HCT116 (cell line): ENCODE measurements at regions not wholly inside any gene's neighbourhood (a gene's known extent, or its start where the extent isn't known, plus 50 kb on each side); places are given as distances from the start of the nearest gene placed in this dataset.

Experiments used
- ATAC-seq: fragments of 200-7000 bp; cut with Tn5 transposase; 2 replicates; pipeline ENCODE4 v1.9.1; 2020; ENCODE audit warnings: mild to moderate bottlenecking, moderate library complexity
- BruUV-seq: library from RNA; stranded (reverse); fragments of 400-500 nt; replicated peaks from 2 replicates; lab custom pipeline; 2021; lab: Mats Ljungman, UMichigan
- CTCF ChIA-PET: fragments of 300-600 bp; sonication (Branson Sonifier 250); formaldehyde crosslinking; loops from one replicate; lab custom pipeline; 2021; ENCODE audit warnings: antibody characterized with exemption; lab: Charles Lee
- POLR2A ChIA-PET: fragments of 300-600, 350-600 bp; sonication (Branson Sonifier 250); formaldehyde crosslinking; loops from one replicate; lab custom pipeline; 2021; ENCODE audit warnings: antibody characterized with exemption; lab: Charles Lee
- RAD21 ChIA-PET, 2 experiments: fragments of 300-600 bp; sonication (Branson Sonifier 250); formaldehyde crosslinking; loops; one replicate each; lab custom pipeline; 2023; ENCODE audit warnings: low total read pairs in 2 of 2; ENCODE audit not compliant: uncharacterized antibody in 2 of 2, unreplicated experiment in 2 of 2, low non-redundant PET in 1 of 2; lab: Charles Lee
- DNase-seq: peaks from one replicate; pipeline ENCODE4 v3.0.0-alpha.2; 2010; ENCODE audit warnings: low read depth, low spot score
- H2AFZ ChIP-seq: fragments of 200-600 bp; shearing (Covaris generic), sonication (generic); 2 replicates; pipeline ENCODE4 v1.6.1; 2017; ENCODE audit warnings: low read depth, mixed run types, mixed read lengths, antibody characterized with exemption, low read length; ENCODE audit not compliant: poor library complexity, severe bottlenecking
- H3K27ac ChIP-seq: 2 replicates; pipeline ENCODE4 v1.5.1; 2012; ENCODE audit warnings: low read depth, low read length
- H3K27me3 ChIP-seq: fragments of 200-600 bp; sonication (generic); 2 replicates; pipeline ENCODE4 v1.6.1; 2016; ENCODE audit warnings: mixed run types, low read length, mixed read lengths; ENCODE audit not compliant: insufficient read depth
- H3K36me3 ChIP-seq, 2 experiments: fragments of 200-500 bp in 1 of 2; fragments of 200-600 bp in 1 of 2; sonication (Bioruptor generic) in 1 of 2; sonication (generic) in 1 of 2; 2 replicates each; pipeline versions ENCODE4 v1.5.1 to v1.6.1; 2014 to 2016; ENCODE audit warnings: low read length in 2 of 2, inconsistent platforms in 1 of 2, mixed read lengths in 1 of 2, mixed run types in 1 of 2; ENCODE audit not compliant: insufficient read depth in 2 of 2, control insufficient read depth in 1 of 2
- H3K4me1 ChIP-seq, 2 experiments: fragments of 200-600 bp in 1 of 2; sonication (generic) in 1 of 2; 2 replicates each; pipeline versions ENCODE4 v1.5.1 to v1.6.1; 2012 to 2017; ENCODE audit warnings: low read length in 2 of 2, inconsistent platforms in 1 of 2, mild to moderate bottlenecking in 1 of 2, mixed read lengths in 1 of 2, mixed run types in 1 of 2, moderate library complexity in 1 of 2; ENCODE audit not compliant: insufficient read depth in 2 of 2, control insufficient read depth in 1 of 2
- H3K4me2 ChIP-seq: fragments of 200-600 bp; sonication (generic); 2 replicates; pipeline ENCODE4 v1.6.1; 2017; ENCODE audit warnings: mixed run types, low read length, mixed read lengths
- H3K4me3 ChIP-seq, 2 experiments: fragments of 200-600 bp in 1 of 2; sonication (generic) in 1 of 2; replicated peaks in 1 of 2; 2 replicates each; pipeline ENCODE4 v1.5.1; 2011 to 2016; ENCODE audit warnings: low read length in 2 of 2, control low read depth in 1 of 2, low read depth in 1 of 2, mild to moderate bottlenecking in 1 of 2, mixed read lengths in 1 of 2, mixed run types in 1 of 2
- H3K79me2 ChIP-seq: fragments of 200-600 bp; sonication (generic); 2 replicates; pipeline ENCODE4 v1.6.1; 2017; ENCODE audit warnings: mild to moderate bottlenecking, mixed run types, low read length, moderate library complexity, mixed read lengths; ENCODE audit not compliant: insufficient read depth
- H3K9ac ChIP-seq: fragments of 200-600 bp; sonication (generic); 2 replicates; pipeline ENCODE4 v1.6.1; 2016; ENCODE audit warnings: low read length, mixed read lengths
- H3K9me2 ChIP-seq: fragments of 200-600 bp; sonication (generic), shearing (Covaris generic); 2 replicates; pipeline ENCODE4 v1.6.1; 2017; ENCODE audit warnings: mixed run types, mild to moderate bottlenecking, moderate library complexity; ENCODE audit not compliant: insufficient read depth
- H3K9me3 ChIP-seq, 2 experiments: fragments of 200-500 bp in 1 of 2; fragments of 200-600 bp in 1 of 2; sonication (Bioruptor generic) in 1 of 2; sonication (generic) in 1 of 2; 2 replicates each; pipeline ENCODE4 v1.6.1; 2014 to 2017; ENCODE audit warnings: low read length in 2 of 2, mixed read lengths in 2 of 2, inconsistent platforms in 1 of 2, low read depth in 1 of 2, mild to moderate bottlenecking in 1 of 2, mixed run types in 1 of 2, moderate library complexity in 1 of 2; ENCODE audit not compliant: control insufficient read depth in 1 of 2, insufficient read depth in 1 of 2
- H4K20me1 ChIP-seq: fragments of 200-600 bp; sonication (generic), shearing (Covaris generic); 2 replicates; pipeline ENCODE4 v1.6.1; 2017; ENCODE audit warnings: mixed run types, mild to moderate bottlenecking, moderate library complexity; ENCODE audit not compliant: insufficient read depth
- CBX3 ChIP-seq: IDR thresholded peaks from 2 replicates; pipeline ENCODE4 v1.6.1; 2012; ENCODE audit warnings: low read depth
- CEBPB ChIP-seq: IDR thresholded peaks from 2 replicates; pipeline ENCODE4 v1.6.1; 2012; ENCODE audit warnings: low read depth
- CTCF ChIP-seq, 3 experiments: fragments of 200-600 bp in 1 of 3; sonication (generic) in 1 of 3; IDR thresholded peaks in 2 of 3; conservative IDR thresholded peaks in 1 of 3; 2 replicates each; pipeline ENCODE4 v1.5.1; 2012 to 2017; ENCODE audit warnings: low read depth in 2 of 3, low read length in 2 of 3, antibody characterized with exemption in 1 of 3, borderline replicate concordance in 1 of 3, control low read depth in 1 of 3, mild to moderate bottlenecking in 1 of 3, mixed read lengths in 1 of 3, mixed run types in 1 of 3, moderate library complexity in 1 of 3; ENCODE audit not compliant: insufficient read depth in 1 of 3
- ELF1 ChIP-seq: IDR thresholded peaks from 2 replicates; pipeline ENCODE4 v1.6.1; 2012; ENCODE audit warnings: low read depth, borderline replicate concordance
- EZH2phosphoT487 ChIP-seq: fragments of 200-600 bp; IDR thresholded peaks from 2 replicates; pipeline ENCODE4 v1.6.1; 2018; ENCODE audit warnings: antibody characterized with exemption, borderline replicate concordance
- FOSL1 ChIP-seq: IDR thresholded peaks from 2 replicates; pipeline ENCODE4 v1.6.1; 2012; ENCODE audit warnings: low read depth
- MAX ChIP-seq: IDR thresholded peaks from 2 replicates; pipeline ENCODE4 v1.6.1; 2012
- POLR2A ChIP-seq: IDR thresholded peaks from 2 replicates; pipeline ENCODE4 v1.7.0; 2011; ENCODE audit warnings: borderline replicate concordance; ENCODE audit not compliant: insufficient read depth, insufficient read length; ENCODE audit errors: extremely low read depth
- POLR2AphosphoS5 ChIP-seq: IDR thresholded peaks from 2 replicates; pipeline ENCODE4 v1.6.1; 2011; ENCODE audit warnings: mild to moderate bottlenecking, low read depth, low read length, moderate library complexity
- RAD21 ChIP-seq: IDR thresholded peaks from 2 replicates; pipeline ENCODE4 v1.6.1; 2012; ENCODE audit warnings: low read depth, mild to moderate bottlenecking
- SP1 ChIP-seq: IDR thresholded peaks from 2 replicates; pipeline ENCODE4 v1.6.1; 2012; ENCODE audit warnings: low read depth
- SRF ChIP-seq: IDR thresholded peaks from 2 replicates; pipeline ENCODE4 v1.6.1; 2012; ENCODE audit warnings: low read depth
- TCF7L2 ChIP-seq: IDR thresholded peaks from 2 replicates; pipeline ENCODE4 v1.7.0; 2011; ENCODE audit warnings: borderline replicate concordance, inconsistent platforms; ENCODE audit not compliant: insufficient read depth, insufficient read length; ENCODE audit errors: extremely low read depth
- ZFX ChIP-seq: fragments of 450-650 bp; IDR thresholded peaks from 2 replicates; pipeline ENCODE4 v1.6.1; 2017
- ZNF274 ChIP-seq: fragments of 200-500 bp; sonication (Bioruptor generic); IDR thresholded peaks from 2 replicates; pipeline ENCODE4 v1.6.1; 2014; ENCODE audit warnings: mild to moderate bottlenecking, low read depth, low read length, inconsistent platforms
- intact Hi-C: fragments of 100-400 bp; cut with micrococcal nuclease; formaldehyde crosslinking; loops from 2 replicates; pipeline ENCODE4 v1.10.0; 2022

DNA sequence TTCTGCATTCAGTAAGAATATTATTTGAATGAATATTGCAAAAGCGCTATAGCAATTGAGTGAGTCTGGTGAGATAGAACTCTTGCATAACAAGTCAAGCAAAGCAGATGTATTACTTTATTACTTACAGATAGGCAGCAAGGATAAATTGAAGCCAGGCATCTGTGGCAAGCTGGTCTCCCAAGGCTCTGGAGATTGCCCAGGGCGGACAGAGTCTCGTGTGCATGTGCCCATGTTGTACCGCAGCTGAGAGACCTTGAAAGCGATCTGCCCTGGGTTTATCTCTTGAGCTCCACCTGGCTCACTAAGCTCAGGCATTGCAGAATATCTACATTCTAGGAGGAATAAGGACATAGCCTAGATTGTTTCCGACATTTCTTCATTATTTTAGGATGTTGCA is 591.6 kb downstream of the ISL1 start:
- no peak overlapping the region for H2AFZ ChIP-seq
- ATAC-seq (no peak), DNase-seq (no peak)
- H3K9me3 ChIP-seq: no peaks in the 10 kb centered on the region
- intact Hi-C loops: no loop called here
- no peak overlapping the region for H3K4me2 ChIP-seq
- no peaks in the 10 kb centered on the region for H3K36me3 ChIP-seq
- H3K27me3 ChIP-seq: no peaks in the 10 kb centered on the region
- no peak overlapping the region for H3K4me3 ChIP-seq
- no peak for TF ChIP-seq EZH2phosphoT487
- TF ChIP-seq POLR2A: no peak
- TF ChIP-seq CBX3: no peak
- no peak for TF ChIP-seq ZNF274
- no peak for TF ChIP-seq SRF
- TF ChIP-seq CTCF (IDR thresholded peaks at IDR 0.05 in 2 of 3, conservative IDR thresholded peaks at IDR 0.05 in 1 of 3; ENCODE audit: borderline replicate concordance in 1 of 3, insufficient read depth in 1 of 3, low read depth in 2 of 3, low read length in 2 of 3): no peak
- TF ChIP-seq SP1: no peak
- no peak for TF ChIP-seq POLR2AphosphoS5
- TF ChIP-seq ELF1: no peak
- no peak for TF ChIP-seq CEBPB
- TF ChIP-seq ZFX: no peak
- no peak for TF ChIP-seq FOSL1
- TF ChIP-seq MAX: no peak
- no peak for TF ChIP-seq RAD21
- TF ChIP-seq TCF7L2: no peak
- CTCF ChIA-PET: no interaction called here
- H3K79me2 ChIP-seq: no peaks in the 10 kb centered on the region
- POLR2A ChIA-PET: no interaction called here
- H3K9ac ChIP-seq: no peak overlapping the region
- no peaks in the 10 kb centered on the region for H3K9me2 ChIP-seq
- no peaks in the 10 kb centered on the region for H4K20me1 ChIP-seq
- RAD21 ChIA-PET: no interaction called here
- H3K4me1 ChIP-seq: no peaks in the 10 kb centered on the region
- H3K27ac ChIP-seq: no peak overlapping the region
- no TSS peak for BruUV-seq
